GM18499 (cell line): ENCODE measurements at regions not wholly inside any gene's neighbourhood (a gene's known extent, or its start where the extent isn't known, plus 50 kb on each side); places are given as distances from the start of the nearest gene placed in this dataset.
A peak's percentile ranks its signal among the peaks of the same experiment; 100 is the strongest.
"Not testable (repeated sequence)": the region's sequence is repeated elsewhere in the genome, so short reads cannot be mapped to it uniquely, and the experiment has no call there.

ENCODE experiments used
- ATAC-seq: cut with Tn5 transposase; IDR thresholded peaks from one replicate; pipeline ENCODE4 v1.9.1; 2021; ENCODE audit warnings: moderate number of reproducible peaks; ENCODE audit not compliant: insufficient read depth, unreplicated experiment

DNA sequence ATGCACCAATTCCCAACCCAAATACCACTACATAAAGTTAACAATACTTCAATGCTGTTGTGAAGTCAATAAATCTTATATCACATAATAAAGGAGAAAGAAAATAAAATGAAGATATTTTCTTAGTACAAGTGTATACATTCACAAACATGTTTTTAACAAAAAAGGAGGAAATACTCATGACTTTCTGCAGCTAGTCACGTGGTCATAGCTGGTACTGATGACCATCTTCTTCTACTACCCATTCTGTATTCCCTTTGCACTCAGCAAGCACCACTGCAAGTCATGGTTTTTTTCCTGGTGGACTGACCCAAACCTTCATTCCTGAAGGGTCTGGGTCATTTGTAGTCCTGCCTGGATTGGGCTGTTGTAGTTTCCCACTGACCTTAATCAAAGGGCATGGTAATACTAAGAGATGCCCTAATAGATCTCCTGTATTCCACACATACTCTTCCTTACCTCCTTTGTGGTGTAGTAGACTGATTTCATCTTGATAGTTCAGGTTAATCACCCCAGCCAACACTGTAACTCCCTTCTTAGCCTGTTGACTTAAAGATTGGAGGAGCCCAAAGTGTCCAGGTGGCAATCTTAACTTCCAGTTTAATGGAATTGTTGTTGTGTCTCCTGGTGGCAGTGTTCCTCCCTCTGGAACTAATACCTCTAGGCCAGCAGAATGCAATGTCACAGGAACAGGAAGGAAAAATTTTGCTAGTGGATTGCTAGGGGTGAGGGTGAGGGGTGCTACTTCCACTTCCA, 83.1 kb upstream of the CYRIA start:
- ATAC-seq = not testable (repeated sequence)

DNA sequence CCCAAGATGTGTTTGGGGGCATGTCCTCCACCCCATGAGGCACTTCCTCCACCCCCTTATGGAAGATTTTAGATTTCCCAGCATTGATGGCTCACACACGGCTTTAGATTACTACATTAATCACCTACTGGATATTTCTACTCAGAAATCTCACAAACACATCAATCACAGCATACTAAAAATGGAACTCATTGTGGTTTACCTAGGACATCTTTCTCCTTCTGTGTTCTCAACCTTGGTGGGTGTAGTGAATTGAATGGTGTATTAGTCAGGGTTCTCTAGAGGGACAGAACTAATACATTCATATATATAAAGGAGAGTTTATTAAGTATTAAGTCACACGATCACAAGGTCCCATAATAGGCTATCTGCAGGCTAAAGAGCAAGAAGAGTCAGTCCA, 82.1 kb upstream of the CYRIA start:
- ATAC-seq = no peak

DNA sequence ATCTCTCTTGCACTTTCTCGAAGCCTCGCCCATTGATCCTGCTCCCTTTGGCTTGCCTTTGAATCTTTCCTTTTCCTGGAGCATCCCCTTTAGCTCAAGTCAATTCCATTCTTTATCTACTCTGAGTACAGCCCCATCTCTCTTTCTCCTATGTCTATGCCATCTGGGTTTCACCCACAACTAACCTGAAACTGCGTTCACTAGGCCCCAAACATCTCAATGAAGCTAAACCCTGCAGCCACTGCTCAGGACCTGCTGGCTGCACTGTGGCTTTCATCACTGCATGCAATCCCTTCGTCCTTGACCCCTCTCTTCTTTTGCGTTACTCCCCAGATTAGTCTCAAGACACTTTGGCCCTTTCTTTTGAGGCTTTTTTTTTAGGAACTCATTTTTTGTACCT, 81.6 kb upstream of the CYRIA start:
- ATAC-seq = no peak

GRCh38 chr2:16746833-16747232, 81.2 kb upstream of the CYRIA start:
- ATAC-seq = no peak

DNA sequence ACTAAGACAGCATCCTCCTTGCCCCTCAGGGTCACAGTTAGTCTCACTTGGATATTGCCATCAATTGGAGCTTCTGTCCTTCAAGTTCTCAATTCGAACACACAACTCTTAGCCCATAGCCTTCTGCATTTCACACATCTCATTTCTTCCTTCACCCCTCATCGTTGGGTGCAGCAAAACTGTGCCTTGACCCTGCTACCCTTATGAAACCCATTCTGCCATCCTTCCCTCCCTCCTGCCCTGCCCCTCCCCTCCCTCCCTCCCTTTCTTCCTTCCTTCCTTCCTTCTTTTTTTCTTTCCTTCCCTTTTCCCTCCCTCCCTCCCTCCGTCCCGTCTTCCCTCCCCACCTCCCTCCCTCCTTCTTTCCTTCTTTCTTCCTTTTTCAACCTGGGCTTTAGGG, 80.7 kb upstream of the CYRIA start:
- ATAC-seq = no peak

GRCh38 chr2:16745466-16745865, 79.8 kb upstream of the CYRIA start:
- no peak for ATAC-seq

- no peak for ATAC-seq
Measured at GRCh38 chr2:16744521-16744920, 78.9 kb upstream of the CYRIA start.

- no peak for ATAC-seq
Measured at GRCh38 chr2:16742026-16742425, 76.4 kb upstream of the CYRIA start.

- no peak for ATAC-seq
Measured at GRCh38 chr2:16741498-16741897, 75.9 kb upstream of the CYRIA start.

GRCh38 chr2:16739778-16740581, 74.3 kb upstream of the CYRIA start:
- no peak for ATAC-seq

DNA sequence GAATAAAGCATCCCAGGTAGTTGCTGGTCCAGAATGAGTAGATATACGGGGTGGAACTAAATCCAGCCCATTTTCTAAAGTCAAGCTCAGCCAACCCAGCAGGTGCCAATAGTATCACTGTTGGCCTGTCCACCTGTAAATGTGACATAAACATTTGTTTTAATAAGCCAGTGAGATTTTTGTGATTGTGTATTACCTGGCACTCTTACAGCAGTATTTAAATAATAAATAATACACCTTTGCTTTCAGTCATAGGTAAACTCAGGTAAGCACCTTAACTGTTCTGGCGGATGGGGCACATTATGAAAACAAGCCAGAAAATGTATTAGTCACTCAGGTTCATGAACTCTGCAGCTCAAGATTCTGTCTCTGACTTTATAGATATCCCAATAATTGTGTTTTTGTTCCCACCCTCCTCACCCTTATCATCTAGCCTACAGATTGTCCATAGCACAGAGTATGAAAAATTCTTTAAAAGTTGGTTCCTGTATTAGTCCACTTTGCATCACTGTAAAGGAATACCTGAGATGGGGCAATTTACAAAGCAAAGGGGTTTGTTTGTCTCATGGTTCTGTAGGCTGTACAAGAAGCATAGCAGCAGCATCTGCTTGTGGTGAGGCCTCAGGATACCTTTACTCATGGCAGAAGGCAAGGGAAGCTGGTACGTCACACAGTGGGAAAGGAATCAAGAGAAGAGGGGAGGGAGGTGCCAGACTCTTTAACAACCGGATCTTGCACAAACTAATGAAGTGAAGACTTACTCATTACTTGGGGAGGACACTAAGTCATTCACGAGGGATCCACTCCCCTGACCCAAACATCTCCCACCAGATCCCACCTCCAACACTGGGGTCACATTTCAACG, 73.0 kb upstream of the CYRIA start:
- ATAC-seq = no peak

DNA sequence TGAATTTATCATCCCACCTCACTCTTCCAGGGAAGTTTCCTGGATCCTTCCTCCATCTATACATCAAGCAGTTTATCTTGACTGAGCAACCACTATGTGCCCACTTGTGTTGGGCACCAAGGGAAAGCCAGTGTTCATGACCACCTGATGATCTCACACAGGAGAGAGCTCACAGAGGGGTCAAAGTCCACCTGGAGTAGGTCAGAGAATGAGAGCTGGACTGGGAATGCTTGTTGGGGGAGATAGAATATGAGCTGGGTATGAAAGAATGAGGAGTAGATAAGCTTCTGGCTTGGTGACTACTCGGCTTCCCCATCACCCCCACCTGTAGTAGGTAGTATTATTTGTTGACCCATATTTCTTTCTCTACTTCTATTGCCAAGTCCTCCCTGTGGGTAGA, 72.2 kb upstream of the CYRIA start:
- no peak for ATAC-seq

- no peak for ATAC-seq
Measured at GRCh38 chr2:16736633-16737032, 71.0 kb upstream of the CYRIA start.

GRCh38 chr2:16729335-16729734, 63.7 kb upstream of the CYRIA start:
- ATAC-seq = peak; percentile 53

DNA sequence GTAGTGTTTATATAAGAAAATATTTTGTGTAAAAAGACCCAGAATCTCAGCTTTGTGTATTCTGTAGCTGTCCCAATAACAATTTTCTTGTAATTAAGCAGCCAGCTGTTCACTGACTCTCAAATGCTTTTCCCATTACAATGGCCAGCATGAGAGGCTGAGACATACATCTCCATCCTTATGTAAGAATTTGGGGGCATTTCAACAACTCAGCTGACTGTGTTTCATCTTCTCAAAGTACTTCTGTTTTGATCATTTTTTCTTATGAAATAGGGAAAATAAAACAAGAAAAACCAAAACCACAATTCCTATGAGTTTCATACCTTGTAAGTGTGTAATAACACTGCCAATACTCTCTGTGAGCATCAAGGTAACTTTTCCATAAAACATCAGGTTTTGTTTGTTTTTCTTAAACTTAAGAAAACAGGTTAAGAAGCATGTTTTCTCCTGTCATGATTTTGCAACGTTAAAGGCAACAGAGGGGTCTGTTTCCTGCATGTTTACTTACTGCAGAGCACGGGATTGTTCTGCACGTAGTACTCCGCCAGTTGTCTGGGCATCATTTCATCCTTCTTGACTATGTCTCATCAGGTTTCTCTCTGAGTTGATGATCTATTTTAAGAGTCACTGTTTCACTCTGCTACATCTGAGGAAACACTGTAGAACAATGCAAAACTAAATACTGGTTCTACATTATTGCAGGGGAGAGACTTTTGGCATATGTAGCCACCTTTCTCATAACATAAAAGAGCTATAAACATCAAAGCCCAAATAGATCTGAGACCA, 62.9 kb upstream of the CYRIA start:
- ATAC-seq = peak; percentile 75

- not testable (repeated sequence) for ATAC-seq
Measured at GRCh38 chr2:16727849-16728248, 62.2 kb upstream of the CYRIA start.

- no peak for ATAC-seq
Measured at GRCh38 chr2:16727256-16727655, 61.6 kb upstream of the CYRIA start.

GRCh38 chr2:16726577-16726976, 60.9 kb upstream of the CYRIA start:
- no peak for ATAC-seq

DNA sequence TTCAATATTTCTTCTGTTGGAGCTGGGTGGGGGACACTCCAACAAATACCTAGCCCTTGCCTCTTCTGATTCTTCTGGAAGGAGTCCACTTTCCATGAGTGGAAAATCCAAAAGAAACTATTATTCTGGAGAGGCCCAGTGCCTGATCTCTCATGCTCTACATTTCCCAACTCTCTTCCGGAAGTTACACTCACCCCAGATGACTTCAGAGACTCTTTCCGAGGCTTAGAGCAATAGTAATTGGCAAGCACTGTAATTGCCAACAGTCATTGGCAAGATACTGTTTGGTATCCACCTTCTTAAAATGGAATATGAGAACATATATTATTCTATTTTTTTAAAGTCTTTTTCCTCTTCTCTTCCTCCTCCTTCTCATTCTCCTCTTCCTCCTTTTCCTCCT, 60.5 kb upstream of the CYRIA start:
- no peak for ATAC-seq

DNA sequence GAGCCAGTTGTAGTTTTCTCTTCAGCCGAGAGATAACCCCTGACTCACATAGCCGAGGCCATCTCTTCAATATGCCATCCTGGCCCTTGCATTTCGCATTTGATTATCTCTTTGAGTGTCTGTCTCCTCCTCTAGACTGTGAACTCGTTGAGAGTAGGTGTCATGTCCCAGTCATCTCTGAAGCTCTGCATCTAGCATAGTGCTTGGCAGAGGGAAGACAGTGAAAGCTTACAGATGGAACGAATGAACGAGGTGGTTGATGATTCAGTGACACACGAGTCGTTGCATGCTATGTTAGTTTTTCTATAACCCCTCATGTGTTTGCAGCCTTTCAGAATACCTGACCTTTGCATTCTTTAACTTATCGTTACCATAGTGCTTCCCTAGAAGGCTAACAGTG, 59.9 kb upstream of the CYRIA start:
- ATAC-seq = no peak
